VCaP (cell line): ENCODE measurements at regions not wholly inside any gene's neighbourhood (a gene's known extent, or its start where the extent isn't known, plus 50 kb on each side); places are given as distances from the start of the nearest gene placed in this dataset.

ENCODE experiments used
- H3K27ac ChIP-seq: fragments of 450-650 bp; 2 replicates; pipeline ENCODE4 v1.5.1; 2017
- TF ChIP-seq, protein P1 (sequence below): fragments of 450-650 bp; conservative IDR thresholded peaks from 2 replicates; pipeline ENCODE4 v1.5.1; 2017; ENCODE audit warnings: mild to moderate bottlenecking, moderate library complexity

DNA sequence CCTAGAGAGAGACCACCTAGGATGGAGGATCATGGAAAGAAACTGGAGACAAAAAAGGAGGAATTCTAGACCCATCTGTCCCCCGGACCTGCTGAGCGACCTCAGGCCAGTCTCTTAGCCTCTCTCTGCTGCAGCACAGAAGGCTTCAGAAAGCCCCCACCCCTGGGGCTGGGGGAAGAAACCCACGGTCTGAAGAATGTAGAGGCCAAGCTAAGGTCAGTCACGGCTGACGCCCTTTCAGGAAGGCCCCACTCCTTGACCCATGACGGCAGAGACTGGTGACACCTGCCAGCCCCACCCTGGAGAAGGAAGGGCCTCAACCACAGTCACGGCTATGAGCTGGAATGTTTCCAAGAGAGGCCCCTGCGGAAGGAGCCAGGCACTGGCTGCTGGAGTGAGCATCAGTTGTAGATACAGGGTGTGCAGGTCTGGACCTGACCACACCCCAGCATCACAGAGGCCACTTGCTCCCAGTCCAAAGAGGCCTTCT, 120.5 kb upstream of the BOD1 start:
- TF ChIP-seq, protein P1, sequence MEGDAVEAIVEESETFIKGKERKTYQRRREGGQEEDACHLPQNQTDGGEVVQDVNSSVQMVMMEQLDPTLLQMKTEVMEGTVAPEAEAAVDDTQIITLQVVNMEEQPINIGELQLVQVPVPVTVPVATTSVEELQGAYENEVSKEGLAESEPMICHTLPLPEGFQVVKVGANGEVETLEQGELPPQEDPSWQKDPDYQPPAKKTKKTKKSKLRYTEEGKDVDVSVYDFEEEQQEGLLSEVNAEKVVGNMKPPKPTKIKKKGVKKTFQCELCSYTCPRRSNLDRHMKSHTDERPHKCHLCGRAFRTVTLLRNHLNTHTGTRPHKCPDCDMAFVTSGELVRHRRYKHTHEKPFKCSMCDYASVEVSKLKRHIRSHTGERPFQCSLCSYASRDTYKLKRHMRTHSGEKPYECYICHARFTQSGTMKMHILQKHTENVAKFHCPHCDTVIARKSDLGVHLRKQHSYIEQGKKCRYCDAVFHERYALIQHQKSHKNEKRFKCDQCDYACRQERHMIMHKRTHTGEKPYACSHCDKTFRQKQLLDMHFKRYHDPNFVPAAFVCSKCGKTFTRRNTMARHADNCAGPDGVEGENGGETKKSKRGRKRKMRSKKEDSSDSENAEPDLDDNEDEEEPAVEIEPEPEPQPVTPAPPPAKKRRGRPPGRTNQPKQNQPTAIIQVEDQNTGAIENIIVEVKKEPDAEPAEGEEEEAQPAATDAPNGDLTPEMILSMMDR: no peak
- H3K27ac ChIP-seq: no peak overlapping the region

DNA sequence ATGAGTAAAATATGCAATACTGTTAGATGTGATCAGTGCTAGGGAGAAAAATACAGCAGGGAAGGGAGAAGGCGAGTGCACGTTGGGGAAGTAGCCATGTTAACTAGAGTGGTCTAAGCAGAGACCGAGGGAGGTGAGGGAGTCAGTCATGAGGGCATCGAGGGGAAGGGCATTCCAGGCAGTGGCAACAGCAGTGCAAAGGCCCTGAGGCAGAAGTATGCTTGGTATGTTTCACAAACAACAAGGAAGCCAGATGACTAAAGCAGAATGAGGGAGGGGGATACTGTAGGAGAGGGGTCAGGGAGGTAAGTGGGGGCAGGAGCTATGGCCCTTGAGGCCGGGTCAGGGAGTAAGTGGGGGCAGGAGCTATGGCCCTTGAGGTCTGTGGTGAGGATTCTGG, 123.3 kb upstream of the BOD1 start:
- H3K27ac ChIP-seq: no peak overlapping the region
- TF ChIP-seq, protein P1: no peak

DNA sequence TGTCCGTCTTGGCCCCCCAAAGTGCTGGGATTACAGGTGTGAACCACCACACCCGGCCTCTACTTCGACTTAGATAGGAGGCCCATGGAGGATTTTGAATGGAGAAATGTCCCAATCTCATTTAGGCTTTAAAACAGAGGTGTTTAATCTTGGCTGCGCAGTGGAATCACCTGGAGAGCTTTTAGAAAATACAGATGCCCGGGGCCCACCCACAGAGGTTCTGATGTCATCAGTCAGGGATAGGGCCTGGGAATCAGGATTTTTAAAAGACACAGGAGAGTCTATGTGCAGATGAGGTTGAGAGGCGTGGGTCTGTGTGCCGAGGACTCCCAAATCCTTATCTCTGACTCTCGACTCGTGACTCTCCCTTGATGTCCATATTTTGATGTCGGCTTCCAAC, 124.0 kb upstream of the BOD1 start:
- no peak overlapping the region for H3K27ac ChIP-seq
- TF ChIP-seq, protein P1: no peak

DNA sequence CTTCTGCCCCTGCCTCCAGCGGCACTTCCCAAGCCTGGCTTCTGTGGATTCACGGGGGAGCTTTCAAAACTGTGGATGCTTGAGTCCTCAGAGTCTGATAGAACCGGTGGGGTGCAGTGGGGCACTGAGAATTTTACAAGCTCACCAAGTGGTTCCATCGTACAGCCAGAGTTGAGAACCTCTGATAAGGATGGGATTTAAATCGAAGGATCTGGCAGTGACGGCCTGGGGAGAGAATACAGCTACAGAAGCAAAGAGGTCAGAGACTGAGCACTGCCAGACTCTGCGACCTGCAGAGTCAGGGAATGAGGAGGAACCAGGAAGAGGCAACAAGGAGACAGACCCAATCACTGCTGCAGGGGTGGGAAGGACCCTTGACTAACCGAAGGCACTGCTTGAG, 124.6 kb upstream of the BOD1 start:
- TF ChIP-seq, protein P1: no peak
- H3K27ac ChIP-seq: no peak overlapping the region

DNA sequence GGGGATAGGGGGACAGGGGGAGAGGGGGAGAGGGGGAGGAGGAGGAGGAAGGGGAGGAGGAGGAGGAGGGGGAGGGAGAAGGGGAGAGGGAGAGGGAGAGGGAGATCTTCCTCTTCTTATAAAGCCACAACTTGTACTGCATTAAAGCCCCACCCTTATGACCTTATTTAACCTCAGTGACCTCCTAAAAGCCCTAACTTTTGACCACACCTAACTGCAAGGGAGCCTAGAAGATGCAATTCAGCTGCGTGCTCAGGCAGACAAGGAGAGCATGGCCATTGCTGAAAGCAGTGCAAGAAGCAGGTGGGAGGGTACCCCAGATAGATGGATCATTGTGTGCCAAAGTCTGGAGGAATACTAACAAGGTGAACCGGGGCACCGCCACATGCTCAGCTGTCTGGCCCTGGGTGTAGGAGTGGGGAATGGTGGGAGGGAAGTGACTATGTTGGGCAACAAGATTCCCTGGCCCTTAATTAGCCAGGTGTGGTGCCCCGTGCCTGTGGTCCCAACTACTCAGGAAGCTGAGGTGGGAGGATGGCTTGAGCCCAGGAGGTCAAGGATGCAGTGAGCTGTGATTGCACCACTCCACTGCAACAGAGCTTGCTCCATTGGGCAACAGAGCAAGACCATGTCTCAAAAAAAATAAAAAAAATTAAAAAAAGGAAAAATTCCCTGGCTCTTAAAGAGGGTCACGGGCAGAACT, 125.4 kb upstream of the BOD1 start:
- TF ChIP-seq, protein P1: no peak
- no peak overlapping the region for H3K27ac ChIP-seq

DNA sequence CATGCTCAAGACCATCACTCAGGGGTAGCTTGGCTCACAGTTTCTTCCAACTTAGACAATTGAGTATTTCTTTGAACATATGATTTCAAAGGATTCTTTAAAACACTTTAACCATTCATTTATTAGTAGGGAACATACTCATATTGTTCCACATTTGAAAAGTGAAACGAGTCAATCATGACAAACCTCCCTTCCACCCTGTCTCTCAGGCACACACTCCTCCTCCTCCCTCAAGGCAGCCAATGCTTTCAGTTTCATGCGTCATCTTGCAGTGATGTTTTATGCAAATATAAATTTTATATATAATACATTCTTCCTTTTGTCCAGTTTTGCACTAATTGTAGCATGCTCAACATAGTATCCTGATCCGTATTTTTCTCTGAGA, 126.0 kb upstream of the BOD1 start:
- H3K27ac ChIP-seq: no peak overlapping the region
- TF ChIP-seq, protein P1: no peak

DNA sequence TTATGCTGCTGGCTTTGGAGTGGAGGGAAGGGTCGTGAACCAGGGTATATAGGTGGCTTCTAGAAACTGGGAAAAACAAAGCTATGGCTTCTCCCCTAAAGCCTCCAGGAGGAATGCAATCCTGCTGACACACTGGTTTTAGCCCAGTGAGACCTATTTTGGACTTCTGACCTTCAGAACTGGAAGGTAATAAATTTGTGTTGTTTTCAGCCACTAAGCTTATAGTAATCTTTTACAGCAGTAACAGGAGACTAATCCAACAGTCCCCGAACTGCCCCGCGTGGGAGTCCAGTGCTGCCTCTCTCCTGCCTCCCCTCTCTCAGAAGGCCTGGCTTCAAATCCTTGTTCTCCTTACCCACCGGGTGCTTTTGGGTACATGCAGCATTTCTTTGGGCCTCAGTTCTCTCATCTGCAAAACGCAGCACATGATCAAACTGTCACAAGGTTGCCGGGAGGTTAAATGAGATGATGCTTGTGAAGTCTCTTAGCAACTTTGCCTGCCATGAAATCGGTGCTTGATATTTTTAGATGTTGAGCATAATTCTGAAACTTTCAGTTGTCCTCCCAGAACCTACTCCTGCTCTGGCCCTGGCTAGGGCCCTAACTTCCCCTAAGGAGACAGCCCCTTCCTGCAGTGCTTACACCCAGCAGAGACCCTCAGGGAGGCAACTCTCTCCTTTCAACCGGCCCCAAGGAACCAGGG, 127.3 kb upstream of the BOD1 start:
- TF ChIP-seq, protein P1: no peak
- H3K27ac ChIP-seq: no peak overlapping the region
